H1 (cell line): ENCODE measurements at regions not wholly inside any gene's neighbourhood (a gene's known extent, or its start where the extent isn't known, plus 50 kb on each side); places are given as distances from the start of the nearest gene placed in this dataset.

Experiments
- CTCF ChIA-PET: fragments of 300-600 bp; sonication (Branson Sonifier 250); formaldehyde crosslinking; loops from one replicate; lab custom pipeline; 2021; ENCODE audit not compliant: partially characterized antibody; lab: Charles Lee
- POLR2A ChIA-PET: fragments of 300-600 bp; sonication (Branson Sonifier 250); formaldehyde crosslinking; loops from one replicate; lab custom pipeline; 2021; ENCODE audit warnings: inconsistent platforms; ENCODE audit not compliant: partially characterized antibody; lab: Charles Lee
- DNase-seq, 2 experiments: peaks; one replicate each; pipeline versions ENCODE4 v3.0.0 to v3.0.0-alpha.2; 2010 to 2022; ENCODE audit warnings: low spot score in 2 of 2, low read depth in 1 of 2, mixed read lengths in 1 of 2
- FAIRE-seq: peaks from 2 replicates; lab custom pipeline; 2011; peaks lifted over from hg19 to GRCh38; lab: Jason Lieb, UNC
- H2AFZ ChIP-seq: 2 replicates; pipeline ENCODE4 v1.8.1; 2012; ENCODE audit warnings: low read length, inconsistent platforms
- H2AK5ac ChIP-seq: 2 replicates; pipeline ENCODE4 v1.6.1; 2013; ENCODE audit warnings: low read depth, low read length
- H2BK120ac ChIP-seq: replicated peaks from 2 replicates; pipeline ENCODE3; 2013; ENCODE audit warnings: low read depth, low read length, inconsistent platforms
- H2BK12ac ChIP-seq: 2 replicates; pipeline ENCODE4 v1.6.1; 2013; ENCODE audit warnings: low read depth, low read length
- H2BK15ac ChIP-seq: 2 replicates; pipeline ENCODE4 v1.6.1; 2013; ENCODE audit warnings: low read length
- H2BK20ac ChIP-seq: 2 replicates; pipeline ENCODE4 v1.6.1; 2013; ENCODE audit warnings: low read length
- H2BK5ac ChIP-seq: 2 replicates; pipeline ENCODE4 v1.6.1; 2013; ENCODE audit warnings: low read depth, low read length
- H3K14ac ChIP-seq: 2 replicates; pipeline ENCODE4 v1.6.1; 2013; ENCODE audit warnings: inconsistent platforms; ENCODE audit not compliant: insufficient read length
- H3K18ac ChIP-seq: 2 replicates; pipeline ENCODE4 v1.6.1; 2013; ENCODE audit warnings: low read length; ENCODE audit errors: extremely low read depth
- H3K23ac ChIP-seq: 2 replicates; pipeline ENCODE4 v1.6.1; 2013; ENCODE audit warnings: inconsistent platforms; ENCODE audit not compliant: insufficient read length
- H3K23me2 ChIP-seq: 2 replicates; pipeline ENCODE4 v1.6.1; 2013; ENCODE audit warnings: low read depth, low read length
- H3K27ac ChIP-seq: 2 replicates; pipeline ENCODE4 v1.6.1; 2011; ENCODE audit warnings: low read depth, low read length, inconsistent platforms
- H3K27me3 ChIP-seq, 4 experiments: replicated peaks in 1 of 4; 1 replicate in 1 of 4; 2 replicates in 3 of 4; pipeline versions ENCODE4 v1.6.1 to v1.8.1; 2011 to 2013; ENCODE audit warnings: low read length in 3 of 4, mild to moderate bottlenecking in 3 of 4, inconsistent platforms in 2 of 4, mixed read lengths in 2 of 4, moderate library complexity in 1 of 4; ENCODE audit not compliant: control insufficient read depth in 3 of 4, insufficient read depth in 3 of 4; ENCODE audit errors: extremely low read depth in 1 of 4
- H3K36me3 ChIP-seq, 4 experiments: 2 replicates each; pipeline versions ENCODE4 v1.6.1 to v1.8.1; 2011 to 2013; ENCODE audit warnings: mild to moderate bottlenecking in 4 of 4, low read length in 3 of 4, moderate library complexity in 2 of 4, control low read depth in 1 of 4, inconsistent platforms in 1 of 4; ENCODE audit not compliant: insufficient read depth in 4 of 4, control insufficient read depth in 2 of 4
- H3K4ac ChIP-seq: replicated peaks from 2 replicates; pipeline ENCODE3; 2013; ENCODE audit warnings: low read length, low read depth, mixed read lengths, inconsistent platforms; ENCODE audit not compliant: insufficient read length
- H3K4me1 ChIP-seq, 4 experiments: replicated peaks in 1 of 4; 1 replicate in 1 of 4; 2 replicates in 3 of 4; pipeline versions ENCODE4 v1.6.1 to v1.8.1; 2011 to 2013; ENCODE audit warnings: low read length in 3 of 4, inconsistent platforms in 2 of 4, mixed read lengths in 1 of 4; ENCODE audit not compliant: insufficient read depth in 4 of 4, control insufficient read depth in 3 of 4
- H3K4me2 ChIP-seq, 2 experiments: 2 replicates each; pipeline versions ENCODE4 v1.6.1 to v1.8.1; 2011 to 2013; ENCODE audit warnings: low read depth in 2 of 2, low read length in 2 of 2, control low read depth in 1 of 2, inconsistent platforms in 1 of 2, mild to moderate bottlenecking in 1 of 2; ENCODE audit not compliant: insufficient read depth in 1 of 2
- H3K4me3 ChIP-seq, 4 experiments: fragments of 200-600, 300-600 bp in 1 of 4; sonication (generic), shearing (Covaris generic), sonication (Bioruptor Twin) in 1 of 4; 2 replicates each; pipeline versions ENCODE4 v1.5.1 to v1.8.1; 2011 to 2016; ENCODE audit warnings: low read length in 4 of 4, low read depth in 3 of 4, control low read depth in 2 of 4, inconsistent platforms in 2 of 4, mild to moderate bottlenecking in 2 of 4, mixed read lengths in 1 of 4, moderate library complexity in 1 of 4; ENCODE audit not compliant: insufficient read depth in 2 of 4; ENCODE audit errors: extremely low read depth in 1 of 4
- H3K56ac ChIP-seq: replicated peaks from 2 replicates; pipeline ENCODE3; 2013; ENCODE audit warnings: low read depth, mild to moderate bottlenecking, mixed read lengths, low read length, inconsistent platforms; ENCODE audit not compliant: insufficient read length
- H3K79me1 ChIP-seq: 2 replicates; pipeline ENCODE4 v1.6.1; 2013; ENCODE audit warnings: low read depth, low read length, control low read depth
- H3K79me2 ChIP-seq, 2 experiments: 2 replicates each; pipeline versions ENCODE4 v1.6.1 to v1.8.1; 2012 to 2013; ENCODE audit warnings: low read length in 2 of 2, mild to moderate bottlenecking in 2 of 2, inconsistent platforms in 1 of 2; ENCODE audit not compliant: insufficient read depth in 2 of 2, control insufficient read depth in 1 of 2
- H3K9ac ChIP-seq, 4 experiments: replicated peaks in 1 of 4; 1 replicate in 1 of 4; 2 replicates in 3 of 4; pipeline versions ENCODE4 v1.6.1 to v1.8.1; 2011 to 2013; ENCODE audit warnings: low read depth in 3 of 4, low read length in 3 of 4, control low read depth in 2 of 4, mild to moderate bottlenecking in 2 of 4, moderate library complexity in 2 of 4, inconsistent platforms in 1 of 4; ENCODE audit errors: extremely low read depth in 1 of 4
- H3K9me3 ChIP-seq, 2 experiments: 2 replicates each; pipeline versions ENCODE4 v1.6.1 to v1.8.1; 2012 to 2013; ENCODE audit warnings: mild to moderate bottlenecking in 2 of 2, moderate library complexity in 2 of 2, control low read depth in 1 of 2, inconsistent platforms in 1 of 2, low read depth in 1 of 2, low read length in 1 of 2, mixed read lengths in 1 of 2; ENCODE audit not compliant: insufficient read depth in 2 of 2
- H4K20me1 ChIP-seq, 2 experiments: replicated peaks in 1 of 2; 2 replicates each; pipeline versions ENCODE3 to v1.8.1; 2011 to 2013; ENCODE audit warnings: inconsistent platforms in 2 of 2, low read length in 2 of 2, mild to moderate bottlenecking in 1 of 2; ENCODE audit not compliant: insufficient read depth in 2 of 2, control insufficient read depth in 1 of 2
- H4K5ac ChIP-seq: 2 replicates; pipeline ENCODE4 v1.6.1; 2013; ENCODE audit warnings: low read length, low read depth, mixed read lengths, inconsistent platforms; ENCODE audit not compliant: insufficient read length
- H4K8ac ChIP-seq: 2 replicates; pipeline ENCODE4 v1.8.0; 2013; ENCODE audit warnings: mild to moderate bottlenecking, moderate library complexity, low read length, inconsistent platforms; ENCODE audit not compliant: insufficient read depth; ENCODE audit errors: extremely low read depth
- H4K91ac ChIP-seq: replicated peaks from 2 replicates; pipeline ENCODE3; 2013; ENCODE audit warnings: low read length, mixed read lengths, inconsistent platforms; ENCODE audit not compliant: insufficient read length
- ASH2L ChIP-seq: fragments of 200-600, 300-600 bp; sonication (generic); IDR thresholded peaks from one replicate; pipeline ENCODE4 v1.7.1; 2017; ENCODE audit warnings: low read length
- CHD1 ChIP-seq: IDR thresholded peaks from 2 replicates; pipeline ENCODE4 v1.6.1; 2012; ENCODE audit warnings: low read depth, low read length, improper control_type of control experiment
- CHD2 ChIP-seq: IDR thresholded peaks from 2 replicates; pipeline ENCODE4 v1.6.1; 2012; ENCODE audit warnings: low read length, improper control_type of control experiment
- CREB1 ChIP-seq: IDR thresholded peaks from 2 replicates; pipeline ENCODE4 v1.6.1; 2012; ENCODE audit warnings: inconsistent platforms
- EP300 ChIP-seq, 2 experiments: IDR thresholded peaks; 1 replicate in 1 of 2; 2 replicates in 1 of 2; pipeline ENCODE4 v1.6.1; 2011 to 2012; ENCODE audit warnings: low read depth in 2 of 2, low read length in 2 of 2, mild to moderate bottlenecking in 2 of 2, borderline replicate concordance in 1 of 2, inconsistent platforms in 1 of 2, moderate library complexity in 1 of 2
- MAFK ChIP-seq: IDR thresholded peaks from 2 replicates; pipeline ENCODE4 v1.6.1; 2012; ENCODE audit warnings: low read depth, mild to moderate bottlenecking, improper control_type of control experiment, low read length
- NRF1 ChIP-seq: IDR thresholded peaks from 2 replicates; pipeline ENCODE4 v1.6.1; 2011; ENCODE audit warnings: mild to moderate bottlenecking, low read depth, low read length, improper control_type of control experiment
- SP1 ChIP-seq: IDR thresholded peaks from 2 replicates; pipeline ENCODE4 v1.6.1; 2011; ENCODE audit warnings: low read depth, low read length
- SP4 ChIP-seq: IDR thresholded peaks from 2 replicates; pipeline ENCODE4 v1.6.1; 2012; ENCODE audit warnings: low read length, inconsistent platforms
- SRF ChIP-seq: IDR thresholded peaks from 2 replicates; pipeline ENCODE4 v1.6.1; 2011; ENCODE audit warnings: mild to moderate bottlenecking, low read depth, low read length, moderate library complexity
- WGBS, 2 experiments: shearing (Covaris generic) in 1 of 2; methylation state at CpG; one replicate each; pipeline versions ENCODE4 v1.1.6 to v1.1.7; 2013 to 2015; ENCODE audit warnings: low lambda C conversion rate in 2 of 2, mixed read lengths in 2 of 2, inconsistent platforms in 1 of 2, low coverage in 1 of 2, missing lambda C conversion rate in 1 of 2; ENCODE audit not compliant: insufficient replicate concordance in 2 of 2, insufficient coverage in 1 of 2, insufficient read length in 1 of 2; ENCODE audit errors: extremely low coverage in 1 of 2, missing lambda C conversion rate in 1 of 2; 5-methylcytosine and 5-hydroxymethylcytosine counted together

GRCh38 chr2:150219861-150220260 lies 267.6 kb downstream of the RND3 start:
- FAIRE-seq, result no peak
- Histone ChIP-seq H2BK12ac (no peak overlapping the region), H3K4me3 (no peak overlapping the region), H3K79me2 (no peaks in the 10 kb centered on the region), H3K4ac (no peak overlapping the region), H2BK5ac (no peak overlapping the region), H2BK20ac (no peak overlapping the region), H3K14ac (no peak overlapping the region), H4K5ac (no peak overlapping the region), H3K23me2 (no peaks in the 10 kb centered on the region), H3K9me3 (no peaks in the 10 kb centered on the region), H3K9ac (no peak overlapping the region), H3K56ac (no peak overlapping the region), H2AFZ (no peak overlapping the region; the same call in 1 of the 2 replicates), H3K4me1 (0 out of 7 replicates have a peak, but pooled peaks cover 0 to 2% (median 0%) of the 10 kb centered on the region in 4 experiments), H3K36me3 (no peaks in the 10 kb centered on the region), H2BK120ac (no peak overlapping the region), H3K4me2 (no peak overlapping the region), H4K91ac (no peak overlapping the region), H3K79me1 (no peaks in the 10 kb centered on the region), H4K20me1 (no peaks in the 10 kb centered on the region), H3K18ac (no peak overlapping the region), H3K27ac (no peak overlapping the region), H4K8ac (no peak overlapping the region), H2BK15ac (no peak overlapping the region), H2AK5ac (no peak overlapping the region), H3K27me3 (no peaks in the 10 kb centered on the region), H3K23ac (no peak overlapping the region)
- no peak for TF ChIP-seq CHD1
- TF ChIP-seq SRF, result no peak
- TF ChIP-seq SP4, result no peak
- TF ChIP-seq EP300 (IDR thresholded peaks at IDR 0.05; ENCODE audit: borderline replicate concordance in 1 of 2, low read depth in 2 of 2, low read length in 2 of 2), result no peak
- TF ChIP-seq NRF1, result no peak
- TF ChIP-seq ASH2L, result no peak
- no peak for TF ChIP-seq MAFK
- no peak for TF ChIP-seq CHD2
- TF ChIP-seq SP1, result no peak
- TF ChIP-seq CREB1, result no peak
- WGBS, 2 experiments, result 85% methylated on average over 2 of the region's 2 CpGs; no CpG with 5 or more reads in 1 of the 2 experiments
- no peak for DNase-seq
- ChIA-PET CTCF (no interaction called here), POLR2A (no interaction called here)
